ENCODE measurements at regions not wholly inside any gene's neighbourhood (a gene's known extent, or its start where the extent isn't known, plus 50 kb on each side); places are given as distances from the start of the nearest gene placed in this dataset.

DNA sequence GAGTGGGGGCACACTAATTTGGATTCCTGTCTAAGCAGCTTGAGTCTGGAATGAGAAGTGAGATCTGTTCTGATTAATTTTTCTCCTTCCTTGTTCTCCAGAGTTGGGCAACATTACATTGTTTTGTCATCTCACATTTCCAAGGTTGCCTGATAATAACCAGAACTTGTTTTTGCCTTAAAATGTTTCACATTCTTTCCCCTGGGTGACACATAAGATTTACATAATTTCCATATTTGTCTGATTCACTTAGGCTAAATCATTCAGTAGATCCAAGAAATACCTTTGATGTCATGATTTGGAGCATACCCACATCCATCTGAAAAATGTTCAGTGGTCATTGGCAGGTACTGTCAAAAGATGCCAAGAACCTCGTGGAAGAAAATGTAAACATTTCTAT lies 60.3 kb downstream of the XCL2 start:
- H3K27ac ChIP-seq, result peak overlapping the region in 1 of 2 donors; percentile 66
- no peaks in the 10 kb centered on the region for H3K36me3 ChIP-seq (ENCODE audit: low read depth, missing control alignments)
- H3K4me1 ChIP-seq, result peaks cover 11% of the 10 kb centered on the region
- no peak for DNase-seq
- no peak overlapping the region for H3K4me3 ChIP-seq
- intact Hi-C loops (cut with DNase I; ENCODE audit: low total_unique reads), result no loop called here
- no peaks in the 10 kb centered on the region for H3K27me3 ChIP-seq
- no peaks in the 10 kb centered on the region for H3K9me3 ChIP-seq
- 22 to 61% methylated on average over 1 of the region's 1 CpG for WGBS, 2 donors
- TF ChIP-seq POLR2A (IDR thresholded peaks at IDR 0.05), result no peak
- TF ChIP-seq, protein P1, sequence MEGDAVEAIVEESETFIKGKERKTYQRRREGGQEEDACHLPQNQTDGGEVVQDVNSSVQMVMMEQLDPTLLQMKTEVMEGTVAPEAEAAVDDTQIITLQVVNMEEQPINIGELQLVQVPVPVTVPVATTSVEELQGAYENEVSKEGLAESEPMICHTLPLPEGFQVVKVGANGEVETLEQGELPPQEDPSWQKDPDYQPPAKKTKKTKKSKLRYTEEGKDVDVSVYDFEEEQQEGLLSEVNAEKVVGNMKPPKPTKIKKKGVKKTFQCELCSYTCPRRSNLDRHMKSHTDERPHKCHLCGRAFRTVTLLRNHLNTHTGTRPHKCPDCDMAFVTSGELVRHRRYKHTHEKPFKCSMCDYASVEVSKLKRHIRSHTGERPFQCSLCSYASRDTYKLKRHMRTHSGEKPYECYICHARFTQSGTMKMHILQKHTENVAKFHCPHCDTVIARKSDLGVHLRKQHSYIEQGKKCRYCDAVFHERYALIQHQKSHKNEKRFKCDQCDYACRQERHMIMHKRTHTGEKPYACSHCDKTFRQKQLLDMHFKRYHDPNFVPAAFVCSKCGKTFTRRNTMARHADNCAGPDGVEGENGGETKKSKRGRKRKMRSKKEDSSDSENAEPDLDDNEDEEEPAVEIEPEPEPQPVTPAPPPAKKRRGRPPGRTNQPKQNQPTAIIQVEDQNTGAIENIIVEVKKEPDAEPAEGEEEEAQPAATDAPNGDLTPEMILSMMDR (IDR thresholded peaks at IDR 0.05), result no peak

DNA sequence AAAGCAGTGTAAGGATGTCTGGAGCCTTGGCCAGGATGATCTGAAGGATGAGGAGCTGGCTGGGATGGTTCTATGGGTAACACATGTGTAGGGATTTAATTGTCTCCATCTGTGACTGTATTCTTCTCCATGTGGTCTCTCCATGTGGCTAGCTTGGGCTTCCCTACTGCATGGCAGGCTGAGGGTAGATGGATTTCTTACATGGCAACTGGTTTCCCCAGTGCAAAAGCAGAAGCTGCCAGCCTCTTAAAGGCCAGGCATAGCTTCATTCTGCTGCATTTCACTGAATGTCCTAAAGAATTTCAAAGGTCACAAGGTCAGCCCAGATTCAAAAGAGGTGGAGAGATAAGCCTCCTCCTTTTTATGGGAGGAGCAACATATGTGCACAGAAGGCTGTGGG lies 61.7 kb downstream of the XCL2 start:
- Histone ChIP-seq H3K4me3 (no peak overlapping the region), H3K36me3 (ENCODE audit: low read depth, missing control alignments) (no peaks in the 10 kb centered on the region), H3K27ac (no peak overlapping the region), H3K4me1 (peaks cover 6% of the 10 kb centered on the region), H3K27me3 (no peaks in the 10 kb centered on the region), H3K9me3 (no peaks in the 10 kb centered on the region)
- no peak for DNase-seq
- intact Hi-C loops (cut with DNase I; ENCODE audit: low total_unique reads), result no loop called here
- no peak for TF ChIP-seq POLR2A (IDR thresholded peaks at IDR 0.05)

DNA sequence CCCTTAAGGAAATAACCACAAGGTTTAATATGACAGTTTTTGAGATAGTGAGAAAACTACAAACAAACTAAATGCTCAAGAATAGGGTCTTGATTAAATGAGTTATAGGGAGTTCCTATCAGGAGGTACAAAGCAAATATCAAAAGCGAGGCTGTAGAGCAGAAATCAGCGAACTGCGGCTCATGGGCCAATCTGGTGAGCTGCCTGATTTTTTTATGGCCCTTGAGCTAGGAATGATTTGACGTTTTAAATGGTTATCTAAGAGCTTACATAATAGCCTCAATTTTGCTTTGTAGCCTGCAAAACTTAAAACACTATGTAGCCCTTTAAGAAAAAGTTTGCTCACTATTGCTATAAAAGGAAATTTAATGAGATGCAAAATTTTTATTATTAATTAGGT lies 62.2 kb downstream of the XCL2 start:
- intact Hi-C loops (cut with DNase I; ENCODE audit: low total_unique reads), result no loop called here
- H3K27ac ChIP-seq, result no peak overlapping the region
- no peaks in the 10 kb centered on the region for H3K36me3 ChIP-seq (ENCODE audit: low read depth, missing control alignments)
- 86% methylated on average over 4 of the region's 4 CpGs for WGBS, 2 donors
- H3K4me1 ChIP-seq, result peaks cover 6% of the 10 kb centered on the region
- H3K4me3 ChIP-seq, result no peak overlapping the region
- no peak for TF ChIP-seq POLR2A (IDR thresholded peaks at IDR 0.05)
- TF ChIP-seq, protein P1 (IDR thresholded peaks at IDR 0.05), result no peak
- H3K27me3 ChIP-seq, result no peaks in the 10 kb centered on the region
- no peak for DNase-seq
- no peaks in the 10 kb centered on the region for H3K9me3 ChIP-seq

DNA sequence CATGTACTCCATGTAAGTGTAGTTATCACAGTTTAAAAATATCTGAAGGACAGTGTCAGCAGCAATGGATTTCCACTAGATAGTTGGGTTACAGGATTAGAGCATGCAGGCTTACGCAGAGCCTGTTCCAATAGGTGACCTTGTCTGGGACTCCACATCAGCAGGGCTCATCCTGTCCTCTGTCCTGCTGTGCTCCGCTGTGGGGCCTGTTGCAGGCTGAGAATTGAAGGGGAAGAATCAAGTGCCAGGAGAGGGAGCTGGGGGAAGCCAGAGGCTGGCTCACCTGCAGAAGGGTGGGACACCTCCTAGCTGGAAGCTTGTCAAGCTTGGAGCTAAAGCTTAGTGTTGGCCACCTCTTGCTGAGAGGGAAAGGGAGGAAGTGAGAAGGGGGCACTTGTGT lies 62.8 kb downstream of the XCL2 start:
- Histone ChIP-seq H3K27me3 (no peaks in the 10 kb centered on the region), H3K4me3 (no peak overlapping the region), H3K36me3 (ENCODE audit: low read depth, missing control alignments) (no peaks in the 10 kb centered on the region), H3K27ac (no peak overlapping the region), H3K9me3 (no peaks in the 10 kb centered on the region), H3K4me1 (peaks cover 6% of the 10 kb centered on the region)
- intact Hi-C loops (cut with DNase I; ENCODE audit: low total_unique reads), result no loop called here
- DNase-seq, result no peak
- WGBS, 2 donors, result 89 to 90% methylated on average over 2 of the region's 2 CpGs
- TF ChIP-seq POLR2A (IDR thresholded peaks at IDR 0.05), result no peak
- TF ChIP-seq, protein P1 (IDR thresholded peaks at IDR 0.05), result no peak

DNA sequence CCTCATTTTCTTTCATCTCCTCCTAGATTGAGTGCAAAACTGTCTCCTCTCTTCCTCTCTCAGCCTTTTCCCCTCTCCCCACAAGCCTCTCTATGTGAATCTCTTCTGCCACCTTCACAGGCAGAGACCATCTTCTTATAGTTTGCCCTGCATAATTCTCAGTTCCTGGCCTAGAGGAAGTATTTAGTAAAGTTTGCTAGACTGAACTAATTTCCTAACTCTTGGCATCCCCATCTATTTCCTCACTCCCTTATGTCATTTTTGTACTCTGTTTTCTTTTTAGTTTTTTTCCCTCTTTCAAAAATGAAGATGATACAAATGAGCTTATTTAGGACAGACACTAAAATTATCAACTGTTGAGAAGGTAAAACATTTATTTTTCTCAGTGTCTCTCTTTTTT lies 66.0 kb downstream of the XCL2 start:
- Histone ChIP-seq H3K36me3 (ENCODE audit: low read depth, missing control alignments) (no peaks in the 10 kb centered on the region), H3K4me3 (no peak overlapping the region), H3K27me3 (no peaks in the 10 kb centered on the region), H3K4me1 (no peaks in the 10 kb centered on the region), H3K9me3 (no peaks in the 10 kb centered on the region), H3K27ac (no peak overlapping the region)
- TF ChIP-seq, protein P1 (IDR thresholded peaks at IDR 0.05), result no peak
- TF ChIP-seq POLR2A (IDR thresholded peaks at IDR 0.05), result no peak
- DNase-seq, result no peak
- intact Hi-C loops (cut with DNase I; ENCODE audit: low total_unique reads), result no loop called here

Data from testis (tissue), 2 donors.